CD14-positive monocyte (primary cell): ENCODE measurements at regions not wholly inside any gene's neighbourhood (a gene's known extent, or its start where the extent isn't known, plus 50 kb on each side); places are given as distances from the start of the nearest gene placed in this dataset.
"Not testable (repeated sequence)": the region's sequence is repeated elsewhere in the genome, so short reads cannot be mapped to it uniquely, and the experiment has no call there.

ENCODE experiments used
- DNase-seq, 3 donors: peaks; one replicate each; pipeline ENCODE4 v3.0.0-alpha.2; 2011 to 2022
- H2AFZ ChIP-seq: 2 replicates; pipeline ENCODE4 v1.6.0; 2012; ENCODE audit warnings: mild to moderate bottlenecking, low read depth, low read length, inconsistent platforms; ENCODE audit not compliant: insufficient read depth, poor library complexity, severe bottlenecking
- H3K27ac ChIP-seq, 2 donors: 1 replicate in 1 of 2; 2 replicates in 1 of 2; pipeline ENCODE4 v1.5.1; 2012 to 2013; ENCODE audit warnings: low read length in 2 of 2, control low read depth in 1 of 2, inconsistent platforms in 1 of 2, low read depth in 1 of 2, mild to moderate bottlenecking in 1 of 2
- H3K27me3 ChIP-seq, 2 donors: one replicate each; pipeline versions ENCODE4 v1.6.0 to v1.6.1; 2011 to 2013; ENCODE audit warnings: low read length in 2 of 2; ENCODE audit not compliant: control insufficient read depth in 2 of 2, insufficient read depth in 2 of 2
- H3K36me3 ChIP-seq, 2 donors: replicated peaks in 1 of 2; 1 replicate in 1 of 2; 2 replicates in 1 of 2; pipeline versions ENCODE4 v1.5.1 to v1.6.1; 2012 to 2013; ENCODE audit warnings: low read length in 2 of 2, control low read depth in 1 of 2, inconsistent platforms in 1 of 2, mild to moderate bottlenecking in 1 of 2; ENCODE audit not compliant: insufficient read depth in 2 of 2, control insufficient read depth in 1 of 2
- H3K4me1 ChIP-seq, 2 donors: 1 replicate in 1 of 2; 2 replicates in 1 of 2; pipeline versions ENCODE4 v1.5.1 to v1.6.1; 2012 to 2013; ENCODE audit warnings: low read length in 2 of 2, control low read depth in 1 of 2, inconsistent platforms in 1 of 2, mild to moderate bottlenecking in 1 of 2, moderate library complexity in 1 of 2; ENCODE audit not compliant: insufficient read depth in 2 of 2, control insufficient read depth in 1 of 2
- H3K4me2 ChIP-seq: replicated peaks from 2 replicates; pipeline ENCODE3; 2012; ENCODE audit warnings: low read length, moderate library complexity, mild to moderate bottlenecking; ENCODE audit not compliant: poor library complexity, severe bottlenecking; ENCODE audit errors: extremely low read depth
- H3K4me3 ChIP-seq, 3 experiments: fragments of 200-600 bp in 1 of 3; sonication (generic) in 1 of 3; replicated peaks in 1 of 3; 1 replicate in 2 of 3; 2 replicates in 1 of 3; pipeline ENCODE4 v1.5.1; 2011 to 2013; ENCODE audit warnings: low read length in 3 of 3, mild to moderate bottlenecking in 3 of 3, control low read depth in 2 of 3, low read depth in 2 of 3, inconsistent platforms in 1 of 3, moderate library complexity in 1 of 3
- H3K79me2 ChIP-seq: 2 replicates; pipeline ENCODE4 v1.6.0; 2012; ENCODE audit warnings: mild to moderate bottlenecking, control low read depth, inconsistent platforms, low read length, moderate library complexity; ENCODE audit not compliant: insufficient read depth
- H3K9ac ChIP-seq: 2 replicates; pipeline ENCODE4 v1.6.0; 2017; ENCODE audit warnings: low read length, mild to moderate bottlenecking; ENCODE audit not compliant: insufficient read depth, poor library complexity, severe bottlenecking
- H3K9me3 ChIP-seq, 2 donors: replicated peaks in 1 of 2; 1 replicate in 1 of 2; 2 replicates in 1 of 2; pipeline versions ENCODE4 v1.5.1 to v1.6.1; 2012 to 2013; ENCODE audit warnings: low read length in 2 of 2, control low read depth in 1 of 2; ENCODE audit not compliant: control insufficient read depth in 1 of 2, insufficient read depth in 1 of 2
- H4K20me1 ChIP-seq: 2 replicates; pipeline ENCODE4 v1.6.0; 2012; ENCODE audit warnings: mild to moderate bottlenecking, low read length, control low read depth, moderate library complexity; ENCODE audit not compliant: insufficient read depth
- H3K27ac Mint-ChIP-seq, 7 donors: one replicate each; pipeline ENCODE4 v1.8.0; 2020; ENCODE audit warnings: mild to moderate bottlenecking in 7 of 7, mixed read lengths in 7 of 7, moderate library complexity in 6 of 7, inconsistent platforms in 2 of 7
- H3K27me3 Mint-ChIP-seq, 3 donors: one replicate each; pipeline ENCODE4 v1.8.0; 2021 to 2022; ENCODE audit warnings: low read depth in 3 of 3, mild to moderate bottlenecking in 3 of 3, mixed read lengths in 3 of 3, moderate library complexity in 3 of 3, inconsistent platforms in 1 of 3
- H3K36me3 Mint-ChIP-seq, 2 donors: one replicate each; pipeline ENCODE4 v1.8.0; 2020; ENCODE audit warnings: mixed read lengths in 2 of 2, inconsistent platforms in 1 of 2, mild to moderate bottlenecking in 1 of 2
- H3K4me1 Mint-ChIP-seq: one replicate; pipeline ENCODE4 v1.8.0; 2020; ENCODE audit warnings: mild to moderate bottlenecking, mixed read lengths
- H3K4me3 Mint-ChIP-seq, 2 donors: one replicate each; pipeline ENCODE4 v1.8.0; 2020; ENCODE audit warnings: mild to moderate bottlenecking in 2 of 2, mixed read lengths in 2 of 2, moderate library complexity in 1 of 2
- H3K9me3 Mint-ChIP-seq, 7 donors: one replicate each; pipeline ENCODE4 v1.8.0; 2020 to 2022; ENCODE audit warnings: mixed read lengths in 7 of 7, mild to moderate bottlenecking in 6 of 7, moderate library complexity in 6 of 7, inconsistent platforms in 2 of 7
- CTCF ChIP-seq: fragments of 200-600 bp; IDR thresholded peaks from one replicate; pipeline ENCODE4 v1.8.0; 2022; ENCODE audit warnings: antibody characterized with exemption, mild to moderate bottlenecking
- WGBS: methylation state at CpG from one replicate; pipeline ENCODE4 v1.1.5; 2013; ENCODE audit warnings: missing lambda C conversion rate; ENCODE audit not compliant: insufficient coverage; 5-methylcytosine and 5-hydroxymethylcytosine counted together
- intact Hi-C, 2 donors: fragments of 100-400 bp; cut with micrococcal nuclease; formaldehyde crosslinking; loops; one replicate each; pipeline versions ENCODE4 v1.15.0 to v1.15.1; 2023

- 93% methylated on average over 3 of the region's 7 CpGs for whole genome bisulfite sequencing
- Mint-ChIP-seq H3K27ac (no peak overlapping the region), H3K36me3 (no peaks in the 10 kb centered on the region), H3K4me1 (no peaks in the 10 kb centered on the region), H3K9me3 (peaks cover 0 to 10% (median 1%) of the 10 kb centered on the region in 7 donors), H3K4me3 (no peak overlapping the region), H3K27me3 (no peaks in the 10 kb centered on the region)
- Histone ChIP-seq H3K79me2 (no peaks in the 10 kb centered on the region), H2AFZ (no peak overlapping the region), H3K27me3 (no peaks in the 10 kb centered on the region), H3K4me3 (no peak overlapping the region), H4K20me1 (no peaks in the 10 kb centered on the region), H3K4me1 (no peaks in the 10 kb centered on the region), H3K36me3 (no peaks in the 10 kb centered on the region), H3K4me2 (no peak overlapping the region), H3K27ac (no peak overlapping the region), H3K9ac (no peak overlapping the region), H3K9me3 (no peaks in the 10 kb centered on the region)
- no peak for TF ChIP-seq CTCF
- intact Hi-C loops: no loop called here
- DNase-seq: no peak
Measured at GRCh38 chr5:101288633-101289032, 385.6 kb upstream of the ST8SIA4 start.

DNA sequence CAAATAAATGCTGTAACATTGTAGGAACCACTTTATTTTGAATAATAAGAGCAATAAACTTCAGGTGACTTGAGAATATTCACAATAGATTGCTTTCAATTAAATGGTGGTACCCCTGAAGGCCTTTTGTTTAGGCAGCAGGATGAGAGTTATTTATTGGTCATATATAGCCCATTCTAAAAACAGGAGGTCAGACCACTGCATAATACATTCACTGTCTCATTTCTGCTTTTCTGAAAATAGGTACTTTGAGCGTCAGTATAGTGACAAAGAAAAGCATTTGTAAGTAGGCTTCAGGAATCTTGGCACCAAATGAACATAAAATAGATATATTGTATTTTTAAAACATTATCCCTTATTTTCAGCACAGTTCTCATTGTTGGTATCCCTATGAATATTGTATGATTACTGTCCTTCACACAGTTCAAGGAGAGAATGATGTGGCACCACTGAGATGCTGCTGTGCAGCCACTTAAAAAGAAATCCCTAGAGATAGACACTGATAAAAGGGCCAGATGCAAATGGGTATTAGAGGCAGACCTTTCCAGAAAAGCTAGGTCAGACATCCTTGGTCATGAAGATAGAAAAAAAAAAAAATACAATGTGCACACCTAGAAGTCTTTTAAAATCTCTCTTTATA, 381.8 kb upstream of the ST8SIA4 start:
- no peak overlapping the region for H3K9ac ChIP-seq
- Mint-ChIP-seq H3K9me3 (peaks cover 0 to 8% (median 1%) of the 10 kb centered on the region in 7 donors), H3K36me3 (no peaks in the 10 kb centered on the region), H3K4me1 (no peaks in the 10 kb centered on the region), H3K27me3 (no peaks in the 10 kb centered on the region), H3K27ac (no peak overlapping the region), H3K4me3 (no peak overlapping the region)
- intact Hi-C loops: no loop called here
- H3K27me3 ChIP-seq: no peaks in the 10 kb centered on the region
- no peaks in the 10 kb centered on the region for H3K36me3 ChIP-seq
- H3K4me3 ChIP-seq: no peak overlapping the region
- H3K9me3 ChIP-seq: no peaks in the 10 kb centered on the region
- no CpG with 5 or more reads among the region's 1 CpG for WGBS
- H3K4me1 ChIP-seq: no peaks in the 10 kb centered on the region
- no peaks in the 10 kb centered on the region for H3K79me2 ChIP-seq
- no peaks in the 10 kb centered on the region for H4K20me1 ChIP-seq
- no peak overlapping the region for H2AFZ ChIP-seq
- no peak for DNase-seq
- no peak overlapping the region for H3K4me2 ChIP-seq
- H3K27ac ChIP-seq: no peak overlapping the region
- no peak for TF ChIP-seq CTCF

DNA sequence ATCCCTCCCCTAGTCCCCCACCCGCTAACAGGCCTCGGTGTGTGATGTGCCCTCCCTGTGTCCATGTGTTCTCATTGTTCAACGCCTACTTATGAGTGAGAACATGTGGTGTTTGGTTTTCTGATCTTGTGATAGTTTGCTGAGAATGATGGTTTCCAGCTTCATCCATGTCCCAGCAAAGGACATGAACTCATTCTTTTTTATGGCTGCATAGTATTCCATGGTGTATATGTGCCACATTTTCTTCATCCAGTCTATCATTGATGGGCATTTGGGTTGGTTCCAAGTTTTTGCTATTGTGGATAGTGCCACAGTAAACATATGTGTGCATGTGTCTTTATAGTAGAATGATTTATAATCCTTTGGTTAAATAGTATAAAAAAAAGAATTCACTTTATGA, 380.9 kb upstream of the ST8SIA4 start:
- H3K4me2 ChIP-seq, H3K4me1 Mint-ChIP-seq, H3K4me3 ChIP-seq, H3K27ac ChIP-seq, H2AFZ ChIP-seq, H3K79me2 ChIP-seq, DNase-seq, H4K20me1 ChIP-seq, H3K36me3 ChIP-seq, H3K9me3 Mint-ChIP-seq, H3K27ac Mint-ChIP-seq, H3K4me1 ChIP-seq, H3K27me3 Mint-ChIP-seq, H3K36me3 Mint-ChIP-seq, H3K4me3 Mint-ChIP-seq, H3K9ac ChIP-seq, intact Hi-C loops, H3K9me3 ChIP-seq, H3K27me3 ChIP-seq: not testable (repeated sequence)
- WGBS: no CpG with 5 or more reads among the region's 3 CpGs
